ENCODE measurements at regions not wholly inside any gene's neighbourhood (a gene's known extent, or its start where the extent isn't known, plus 50 kb on each side); places are given as distances from the start of the nearest gene placed in this dataset.

DNA sequence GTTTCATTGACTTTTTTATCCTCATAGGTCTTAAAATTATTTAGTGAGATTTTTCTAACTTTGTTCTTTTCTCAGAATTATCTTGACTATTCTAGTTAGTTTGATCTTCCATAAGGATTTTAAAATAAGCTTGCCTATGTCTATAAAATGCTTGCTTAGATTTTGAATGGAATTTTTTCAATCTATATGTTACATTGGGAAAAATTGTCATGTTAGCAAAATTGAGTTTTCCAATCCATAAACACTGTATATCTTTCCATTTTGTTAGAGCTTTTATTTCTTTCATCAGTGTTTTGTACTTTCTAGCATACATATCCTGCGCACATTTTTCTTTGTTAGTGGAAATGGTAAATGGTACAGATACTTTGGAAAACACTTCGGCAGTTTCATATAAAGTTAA, 312.9 kb downstream of the PDHA2 start:
- Histone ChIP-seq H3K27me3 (ENCODE audit: insufficient read depth, low read length) (no peaks in the 10 kb centered on the region), H3K9me3 (ENCODE audit: control insufficient read depth in 1 of 2, insufficient read depth in 1 of 2, low read depth in 1 of 2, low read length in 2 of 2) (no peaks in the 10 kb centered on the region), H3K9me2 (ENCODE audit: insufficient read depth) (no peaks in the 10 kb centered on the region), H3K4me3 (replicated peaks in 1 of 2; ENCODE audit: low read depth in 1 of 2, low read length in 2 of 2) (no peak overlapping the region), H3K4me2 (ENCODE audit: low read length) (no peak overlapping the region), H3K27ac (ENCODE audit: low read depth, low read length) (no peak overlapping the region), H3K4me1 (ENCODE audit: control insufficient read depth in 1 of 2, insufficient read depth in 2 of 2, low read length in 2 of 2) (no peaks in the 10 kb centered on the region), H3K9ac (ENCODE audit: low read length) (no peak overlapping the region), H4K20me1 (ENCODE audit: insufficient read depth) (no peaks in the 10 kb centered on the region), H3K36me3 (ENCODE audit: control insufficient read depth in 1 of 2, insufficient read depth in 2 of 2, low read length in 2 of 2) (no peaks in the 10 kb centered on the region), H2AFZ (ENCODE audit: low read depth, low read length, poor library complexity, severe bottlenecking) (no peak overlapping the region), H3K79me2 (ENCODE audit: insufficient read depth, low read length) (no peaks in the 10 kb centered on the region)
- no peak for ATAC-seq
- CTCF ChIA-PET, result no interaction called here
- POLR2A ChIA-PET, result no interaction called here
- BruUV-seq (replicated peaks), result no TSS peak
- intact Hi-C loops (cut with micrococcal nuclease), result no loop called here
- DNase-seq (ENCODE audit: low read depth, low spot score), result no peak
- no peak for TF ChIP-seq FOSL1 (IDR thresholded peaks at IDR 0.05; ENCODE audit: low read depth)
- TF ChIP-seq SP1 (IDR thresholded peaks at IDR 0.05; ENCODE audit: low read depth), result no peak
- no peak for TF ChIP-seq POLR2AphosphoS5 (IDR thresholded peaks at IDR 0.05; ENCODE audit: low read depth, low read length)
- TF ChIP-seq EGR1 (IDR thresholded peaks at IDR 0.05; ENCODE audit: low read depth), result no peak
- TF ChIP-seq, protein P1, sequence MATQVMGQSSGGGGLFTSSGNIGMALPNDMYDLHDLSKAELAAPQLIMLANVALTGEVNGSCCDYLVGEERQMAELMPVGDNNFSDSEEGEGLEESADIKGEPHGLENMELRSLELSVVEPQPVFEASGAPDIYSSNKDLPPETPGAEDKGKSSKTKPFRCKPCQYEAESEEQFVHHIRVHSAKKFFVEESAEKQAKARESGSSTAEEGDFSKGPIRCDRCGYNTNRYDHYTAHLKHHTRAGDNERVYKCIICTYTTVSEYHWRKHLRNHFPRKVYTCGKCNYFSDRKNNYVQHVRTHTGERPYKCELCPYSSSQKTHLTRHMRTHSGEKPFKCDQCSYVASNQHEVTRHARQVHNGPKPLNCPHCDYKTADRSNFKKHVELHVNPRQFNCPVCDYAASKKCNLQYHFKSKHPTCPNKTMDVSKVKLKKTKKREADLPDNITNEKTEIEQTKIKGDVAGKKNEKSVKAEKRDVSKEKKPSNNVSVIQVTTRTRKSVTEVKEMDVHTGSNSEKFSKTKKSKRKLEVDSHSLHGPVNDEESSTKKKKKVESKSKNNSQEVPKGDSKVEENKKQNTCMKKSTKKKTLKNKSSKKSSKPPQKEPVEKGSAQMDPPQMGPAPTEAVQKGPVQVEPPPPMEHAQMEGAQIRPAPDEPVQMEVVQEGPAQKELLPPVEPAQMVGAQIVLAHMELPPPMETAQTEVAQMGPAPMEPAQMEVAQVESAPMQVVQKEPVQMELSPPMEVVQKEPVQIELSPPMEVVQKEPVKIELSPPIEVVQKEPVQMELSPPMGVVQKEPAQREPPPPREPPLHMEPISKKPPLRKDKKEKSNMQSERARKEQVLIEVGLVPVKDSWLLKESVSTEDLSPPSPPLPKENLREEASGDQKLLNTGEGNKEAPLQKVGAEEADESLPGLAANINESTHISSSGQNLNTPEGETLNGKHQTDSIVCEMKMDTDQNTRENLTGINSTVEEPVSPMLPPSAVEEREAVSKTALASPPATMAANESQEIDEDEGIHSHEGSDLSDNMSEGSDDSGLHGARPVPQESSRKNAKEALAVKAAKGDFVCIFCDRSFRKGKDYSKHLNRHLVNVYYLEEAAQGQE (IDR thresholded peaks at IDR 0.05; ENCODE audit: low read depth), result no peak
- no peak for TF ChIP-seq ZFX (IDR thresholded peaks at IDR 0.05)
- TF ChIP-seq, protein P2, sequence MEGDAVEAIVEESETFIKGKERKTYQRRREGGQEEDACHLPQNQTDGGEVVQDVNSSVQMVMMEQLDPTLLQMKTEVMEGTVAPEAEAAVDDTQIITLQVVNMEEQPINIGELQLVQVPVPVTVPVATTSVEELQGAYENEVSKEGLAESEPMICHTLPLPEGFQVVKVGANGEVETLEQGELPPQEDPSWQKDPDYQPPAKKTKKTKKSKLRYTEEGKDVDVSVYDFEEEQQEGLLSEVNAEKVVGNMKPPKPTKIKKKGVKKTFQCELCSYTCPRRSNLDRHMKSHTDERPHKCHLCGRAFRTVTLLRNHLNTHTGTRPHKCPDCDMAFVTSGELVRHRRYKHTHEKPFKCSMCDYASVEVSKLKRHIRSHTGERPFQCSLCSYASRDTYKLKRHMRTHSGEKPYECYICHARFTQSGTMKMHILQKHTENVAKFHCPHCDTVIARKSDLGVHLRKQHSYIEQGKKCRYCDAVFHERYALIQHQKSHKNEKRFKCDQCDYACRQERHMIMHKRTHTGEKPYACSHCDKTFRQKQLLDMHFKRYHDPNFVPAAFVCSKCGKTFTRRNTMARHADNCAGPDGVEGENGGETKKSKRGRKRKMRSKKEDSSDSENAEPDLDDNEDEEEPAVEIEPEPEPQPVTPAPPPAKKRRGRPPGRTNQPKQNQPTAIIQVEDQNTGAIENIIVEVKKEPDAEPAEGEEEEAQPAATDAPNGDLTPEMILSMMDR (IDR thresholded peaks at IDR 0.05 in 2 of 3, conservative IDR thresholded peaks at IDR 0.05 in 1 of 3; ENCODE audit: borderline replicate concordance in 1 of 3, insufficient read depth in 1 of 3, low read depth in 2 of 3, low read length in 2 of 3), result no peak
- RAD21 ChIA-PET (ENCODE audit: low non-redundant PET in 1 of 2, low total read pairs in 2 of 2, uncharacterized antibody in 2 of 2, unreplicated experiment in 2 of 2), result no interaction called here
